BJ (cell line): ENCODE measurements at regions not wholly inside any gene's neighbourhood (a gene's known extent, or its start where the extent isn't known, plus 50 kb on each side); places are given as distances from the start of the nearest gene placed in this dataset.

Experiments used
- CTCF ChIA-PET: fragments of 350-600 bp; formaldehyde crosslinking; extraction: SDS; loops from one replicate; lab custom pipeline; 2021; ENCODE audit warnings: antibody characterized with exemption, inconsistent platforms; lab: Yijun Ruan, JAX
- POLR2A ChIA-PET: fragments of 300-600 bp; sonication (Branson Sonifier 250); formaldehyde crosslinking; extraction: SDS; loops from one replicate; lab custom pipeline; 2021; ENCODE audit warnings: antibody characterized with exemption; lab: Charles Lee
- DNase-seq: peaks from one replicate; pipeline ENCODE4 v3.0.0-alpha.2; 2011; ENCODE audit warnings: low read depth
- H3K27me3 ChIP-seq: 2 replicates; pipeline ENCODE4 v1.6.0; 2011; ENCODE audit warnings: low read length; ENCODE audit not compliant: control insufficient read depth, insufficient read depth
- H3K36me3 ChIP-seq: 2 replicates; pipeline ENCODE4 v1.5.1; 2011; ENCODE audit warnings: low read length; ENCODE audit not compliant: control insufficient read depth, insufficient read depth
- H3K4me3 ChIP-seq: 2 replicates; pipeline ENCODE4 v1.5.1; 2011; ENCODE audit warnings: low read depth, mild to moderate bottlenecking, control low read depth, low read length
- CTCF ChIP-seq: IDR thresholded peaks from 2 replicates; pipeline ENCODE4 v1.5.1; 2011; ENCODE audit warnings: low read depth, mild to moderate bottlenecking, control low read depth, inconsistent platforms, low read length, moderate library complexity; ENCODE audit not compliant: insufficient read depth

GRCh38 chr5:96228408-96228807, 204.6 kb downstream of the PCSK1 start:
- CTCF ChIA-PET = interaction anchor here (1.0 to 1.5 kb wide), 3 partner anchors 9 to 107 kb away, joined by 3 to 4 read pairs (median 3); no protein-coding TSS in a partner anchor
- Histone ChIP-seq H3K36me3 (no peaks in the 10 kb centered on the region), H3K4me3 (no peak overlapping the region), H3K27me3 (no peaks in the 10 kb centered on the region)
- POLR2A ChIA-PET = interaction anchor here (0.6 kb wide), 1 partner anchor 16 kb away, joined by 3 read pairs; no protein-coding TSS in a partner anchor
- TF ChIP-seq CTCF = no peak
- DNase-seq = no peak

GRCh38 chr5:96227957-96228356, 205.1 kb downstream of the PCSK1 start:
- POLR2A ChIA-PET = interaction anchor here (0.6 to 1.8 kb wide), 2 partner anchors 17 to 85 kb away, joined by 3 to 5 read pairs; no protein-coding TSS in a partner anchor
- DNase-seq = no peak
- TF ChIP-seq CTCF = no peak
- CTCF ChIA-PET = interaction anchor here (0.7 to 1.5 kb wide), 4 partner anchors 9 to 108 kb away, joined by 3 to 4 read pairs (median 3); no protein-coding TSS in a partner anchor
- H3K4me3 ChIP-seq = no peak overlapping the region
- H3K36me3 ChIP-seq = no peaks in the 10 kb centered on the region
- H3K27me3 ChIP-seq = no peaks in the 10 kb centered on the region

GRCh38 chr5:96226941-96227552, 206.0 kb downstream of the PCSK1 start:
- ChIA-PET CTCF (interaction anchor here (0.7 to 1.5 kb wide), 3 partner anchors 16 to 108 kb away, joined by 3 to 4 read pairs (median 3); no protein-coding TSS in a partner anchor), POLR2A (interaction anchor here (0.6 to 1.8 kb wide), 6 partner anchors 8 to 269 kb away, joined by 3 to 5 read pairs (median 4); no protein-coding TSS in a partner anchor)
- Histone ChIP-seq H3K4me3 (no peak overlapping the region), H3K27me3 (no peaks in the 10 kb centered on the region), H3K36me3 (no peaks in the 10 kb centered on the region)
- DNase-seq = peak; percentile 97
- no peak for TF ChIP-seq CTCF

- ChIA-PET POLR2A (no interaction called here), CTCF (no interaction called here)
- Histone ChIP-seq H3K27me3 (no peaks in the 10 kb centered on the region), H3K36me3 (no peaks in the 10 kb centered on the region), H3K4me3 (no peak overlapping the region)
- DNase-seq = no peak
- TF ChIP-seq CTCF = no peak
Observed at GRCh38 chr5:96222129-96222528, 210.9 kb downstream of the PCSK1 start.

- Histone ChIP-seq H3K4me3 (no peak overlapping the region), H3K27me3 (no peaks in the 10 kb centered on the region), H3K36me3 (no peaks in the 10 kb centered on the region)
- TF ChIP-seq CTCF = no peak
- CTCF ChIA-PET = interaction anchor here (1.2 kb wide), 1 partner anchor 115 kb away, joined by 3 read pairs; no protein-coding TSS in a partner anchor
- POLR2A ChIA-PET = no interaction called here
- no peak for DNase-seq
Observed at GRCh38 chr5:96220610-96221390, 212.2 kb downstream of the PCSK1 start.
